ENCODE measurements at regions not wholly inside any gene's neighbourhood (a gene's known extent, or its start where the extent isn't known, plus 50 kb on each side); places are given as distances from the start of the nearest gene placed in this dataset.

GRCh38 chr16:86364653-86365380 lies 145.5 kb upstream of the FOXF1 start:
- no peak overlapping the region for H3K27ac Mint-ChIP-seq
- H3K27me3 Mint-ChIP-seq = peaks cover 34 to 53% of the 10 kb centered on the region in 2 donors
- H3K4me1 Mint-ChIP-seq = no peaks in the 10 kb centered on the region
- peaks cover 0 to 4% of the 10 kb centered on the region in 2 donors for H3K9me3 Mint-ChIP-seq
- H3K36me3 Mint-ChIP-seq = peaks cover 0 to 2% of the 10 kb centered on the region in 2 donors
- ATAC-seq (replicated peaks) = no peak
- no peak for DNase-seq
- no peak overlapping the region for H3K4me3 Mint-ChIP-seq

GRCh38 chr16:86365513-86366273 lies 144.6 kb upstream of the FOXF1 start:
- DNase-seq (no peak), ATAC-seq (replicated peaks) (no peak)
- Mint-ChIP-seq H3K9me3 (peaks cover 0 to 4% of the 10 kb centered on the region in 2 donors), H3K27me3 (peaks cover 38 to 60% of the 10 kb centered on the region in 2 donors), H3K4me1 (no peaks in the 10 kb centered on the region), H3K36me3 (peaks cover 0 to 2% of the 10 kb centered on the region in 2 donors), H3K27ac (no peak overlapping the region), H3K4me3 (no peak overlapping the region)

GRCh38 chr16:86366481-86366880 lies 143.8 kb upstream of the FOXF1 start:
- peaks cover 0 to 4% of the 10 kb centered on the region in 2 donors for H3K9me3 Mint-ChIP-seq
- H3K4me3 Mint-ChIP-seq = no peak overlapping the region
- DNase-seq (no peak), ATAC-seq (replicated peaks) (no peak)
- H3K27me3 Mint-ChIP-seq = peaks cover 31 to 65% of the 10 kb centered on the region in 2 donors
- no peaks in the 10 kb centered on the region for H3K4me1 Mint-ChIP-seq
- no peak overlapping the region for H3K27ac Mint-ChIP-seq
- H3K36me3 Mint-ChIP-seq = peaks cover 0 to 2% of the 10 kb centered on the region in 2 donors

- DNase-seq (no peak), ATAC-seq (replicated peaks) (no peak)
- H3K36me3 Mint-ChIP-seq = peaks cover 0 to under 1% of the 10 kb centered on the region in 2 donors
- H3K27ac Mint-ChIP-seq = no peak overlapping the region
- H3K4me3 Mint-ChIP-seq = no peak overlapping the region
- peaks cover 30 to 55% of the 10 kb centered on the region in 2 donors for H3K27me3 Mint-ChIP-seq
- H3K4me1 Mint-ChIP-seq = no peaks in the 10 kb centered on the region
- peaks cover 0 to 2% of the 10 kb centered on the region in 2 donors for H3K9me3 Mint-ChIP-seq
Observed at GRCh38 chr16:86367291-86368072, 142.8 kb upstream of the FOXF1 start.

GRCh38 chr16:86368261-86368660 lies 142.1 kb upstream of the FOXF1 start:
- Mint-ChIP-seq H3K27me3 (peaks cover 32 to 59% of the 10 kb centered on the region in 2 donors), H3K27ac (no peak overlapping the region), H3K4me1 (no peaks in the 10 kb centered on the region), H3K9me3 (peaks cover 0 to 1% of the 10 kb centered on the region in 2 donors), H3K36me3 (no peaks in the 10 kb centered on the region), H3K4me3 (no peak overlapping the region)
- ATAC-seq (replicated peaks) = no peak
- no peak for DNase-seq

- peaks cover 7 to 8% of the 10 kb centered on the region in 2 donors for H3K9me3 Mint-ChIP-seq
- H3K4me1 Mint-ChIP-seq = no peaks in the 10 kb centered on the region
- no peak for ATAC-seq (replicated peaks)
- H3K27me3 Mint-ChIP-seq = peaks cover 31 to 54% of the 10 kb centered on the region in 2 donors
- H3K27ac Mint-ChIP-seq = no peak overlapping the region
- H3K4me3 Mint-ChIP-seq = no peak overlapping the region
- no peaks in the 10 kb centered on the region for H3K36me3 Mint-ChIP-seq
- no peak for DNase-seq
Observed at GRCh38 chr16:86370062-86370461, 140.3 kb upstream of the FOXF1 start.

- ATAC-seq (replicated peaks) (no peak), DNase-seq (no peak)
- no peak overlapping the region for H3K4me3 Mint-ChIP-seq
- peaks cover 31 to 47% of the 10 kb centered on the region in 2 donors for H3K27me3 Mint-ChIP-seq
- H3K4me1 Mint-ChIP-seq = no peaks in the 10 kb centered on the region
- no peak overlapping the region for H3K27ac Mint-ChIP-seq
- H3K9me3 Mint-ChIP-seq = peaks cover 7 to 10% of the 10 kb centered on the region in 2 donors
- no peaks in the 10 kb centered on the region for H3K36me3 Mint-ChIP-seq
Observed at GRCh38 chr16:86371083-86371803, 139.1 kb upstream of the FOXF1 start.

- DNase-seq (no peak), ATAC-seq (replicated peaks) (no peak)
- no peaks in the 10 kb centered on the region for H3K36me3 Mint-ChIP-seq
Observed at GRCh38 chr16:86372193-86372592, 138.1 kb upstream of the FOXF1 start.

GRCh38 chr16:86373276-86373901 lies 136.9 kb upstream of the FOXF1 start:
- no peaks in the 10 kb centered on the region for H3K36me3 Mint-ChIP-seq
- no peaks in the 10 kb centered on the region for H3K4me1 Mint-ChIP-seq

More at GRCh38 chr16:86372193-86372592, 138.1 kb upstream of the FOXF1 start:
- H3K9me3 Mint-ChIP-seq = peaks cover 10 to 13% of the 10 kb centered on the region in 2 donors
- no peak overlapping the region for H3K4me3 Mint-ChIP-seq
- no peak overlapping the region for H3K27ac Mint-ChIP-seq
- peaks cover 31 to 44% of the 10 kb centered on the region in 2 donors for H3K27me3 Mint-ChIP-seq
- no peaks in the 10 kb centered on the region for H3K4me1 Mint-ChIP-seq

GRCh38 chr16:86374603-86375130 lies 135.7 kb upstream of the FOXF1 start:
- H3K27me3 Mint-ChIP-seq = peaks cover 21 to 29% of the 10 kb centered on the region in 2 donors
- no peaks in the 10 kb centered on the region for H3K4me1 Mint-ChIP-seq
- peaks cover 10 to 13% of the 10 kb centered on the region in 2 donors for H3K9me3 Mint-ChIP-seq
- DNase-seq (no peak), ATAC-seq (replicated peaks) (no peak)
- no peaks in the 10 kb centered on the region for H3K36me3 Mint-ChIP-seq
- no peak overlapping the region for H3K4me3 Mint-ChIP-seq
- no peak overlapping the region for H3K27ac Mint-ChIP-seq

More at GRCh38 chr16:86373276-86373901, 136.9 kb upstream of the FOXF1 start:
- H3K27ac Mint-ChIP-seq = no peak overlapping the region
- peaks cover 24 to 36% of the 10 kb centered on the region in 2 donors for H3K27me3 Mint-ChIP-seq
- no peak overlapping the region for H3K4me3 Mint-ChIP-seq
- peaks cover 10 to 13% of the 10 kb centered on the region in 2 donors for H3K9me3 Mint-ChIP-seq
- no peak for ATAC-seq (replicated peaks)
- DNase-seq = no peak

- no peaks in the 10 kb centered on the region for H3K4me1 Mint-ChIP-seq
- peaks cover 17 to 23% of the 10 kb centered on the region in 2 donors for H3K27me3 Mint-ChIP-seq
- H3K27ac Mint-ChIP-seq = no peak overlapping the region
- peaks cover 10 to 13% of the 10 kb centered on the region in 2 donors for H3K9me3 Mint-ChIP-seq
- DNase-seq (no peak), ATAC-seq (replicated peaks) (no peak)
- no peak overlapping the region for H3K4me3 Mint-ChIP-seq
- H3K36me3 Mint-ChIP-seq = no peaks in the 10 kb centered on the region
Observed at GRCh38 chr16:86375364-86375763, 135.0 kb upstream of the FOXF1 start.

- no peak overlapping the region for H3K27ac Mint-ChIP-seq
- peaks cover 17 to 18% of the 10 kb centered on the region in 2 donors for H3K27me3 Mint-ChIP-seq
- H3K9me3 Mint-ChIP-seq = peaks cover 10 to 13% of the 10 kb centered on the region in 2 donors
- no peaks in the 10 kb centered on the region for H3K4me1 Mint-ChIP-seq
- no peaks in the 10 kb centered on the region for H3K36me3 Mint-ChIP-seq
- ATAC-seq (replicated peaks) (no peak), DNase-seq (no peak)
- H3K4me3 Mint-ChIP-seq = no peak overlapping the region
Observed at GRCh38 chr16:86375851-86376250, 134.5 kb upstream of the FOXF1 start.

- Mint-ChIP-seq H3K27ac (no peak overlapping the region), H3K27me3 (peaks cover 14 to 19% of the 10 kb centered on the region in 2 donors), H3K9me3 (peaks cover 10 to 13% of the 10 kb centered on the region in 2 donors), H3K4me1 (no peaks in the 10 kb centered on the region), H3K36me3 (no peaks in the 10 kb centered on the region), H3K4me3 (no peak overlapping the region)
- DNase-seq (no peak), ATAC-seq (replicated peaks) (no peak)
Observed at GRCh38 chr16:86376837-86377236, 133.5 kb upstream of the FOXF1 start.

Measured in stimulated activated naive B cell treated with anti-CD40 and anti-IgM and Interleukin-4, amounts not matched to agents 10 μg/mL and 1 μg/mL and 100 μg/mL, for 72 hours (primary cell).